ENCODE measurements at regions not wholly inside any gene's neighbourhood (a gene's known extent, or its start where the extent isn't known, plus 50 kb on each side); places are given as distances from the start of the nearest gene placed in this dataset.

- no peak for DNase-seq (ENCODE audit: low spot score)
These were observed 178.2 kb downstream of the BCL11B start for GRCh38 chr14:99093532-99094517.

- DNase-seq (ENCODE audit: low spot score): no peak
These were observed 177.1 kb downstream of the BCL11B start for GRCh38 chr14:99094901-99095300.

GRCh38 chr14:99095369-99095768, 176.6 kb downstream of the BCL11B start:
- no peak for DNase-seq (ENCODE audit: low spot score)

- DNase-seq (ENCODE audit: low spot score): no peak
These were observed 173.8 kb downstream of the BCL11B start for GRCh38 chr14:99098199-99098598.

- no peak for DNase-seq (ENCODE audit: low spot score)
These were observed 172.8 kb downstream of the BCL11B start for GRCh38 chr14:99099051-99099787.

GRCh38 chr14:99100497-99101270, 171.3 kb downstream of the BCL11B start:
- DNase-seq (ENCODE audit: low spot score): no peak

GRCh38 chr14:99101855-99102461, 170.0 kb downstream of the BCL11B start:
- DNase-seq (ENCODE audit: low spot score): no peak

GRCh38 chr14:99116741-99117295, 155.2 kb downstream of the BCL11B start:
- no peak for DNase-seq (ENCODE audit: low spot score)

- no peak for DNase-seq (ENCODE audit: low spot score)
These were observed 154.3 kb downstream of the BCL11B start for GRCh38 chr14:99117671-99118045.

- DNase-seq (ENCODE audit: low spot score): no peak
These were observed 153.8 kb downstream of the BCL11B start for GRCh38 chr14:99118046-99118721.

- no peak for DNase-seq (ENCODE audit: low spot score)
These were observed 153.1 kb downstream of the BCL11B start for GRCh38 chr14:99118946-99119345.

Data from AG08395 (cell line).